Adrenal gland (tissue), 5 donors: ENCODE measurements at regions not wholly inside any gene's neighbourhood (a gene's known extent, or its start where the extent isn't known, plus 50 kb on each side); places are given as distances from the start of the nearest gene placed in this dataset.

ENCODE experiments used
- POLR2A ChIP-seq, 2 donors: fragments of 450-650 bp; IDR thresholded peaks; one replicate each; pipeline ENCODE4 v1.6.1; 2017; ENCODE audit warnings: antibody characterized with exemption in 2 of 2, mild to moderate bottlenecking in 2 of 2, moderate library complexity in 1 of 2
- TF ChIP-seq, protein P1 (sequence below), 6 experiments: fragments of 450-650 bp in 4 of 6; fragments of 200-600 bp in 2 of 6; sonication (generic) in 1 of 6; IDR thresholded peaks; 1 replicate in 5 of 6; 2 replicates in 1 of 6; pipeline versions ENCODE4 v1.5.1 to v1.8.0; 2016 to 2021; ENCODE audit warnings: antibody characterized with exemption in 6 of 6, mild to moderate bottlenecking in 2 of 6, moderate library complexity in 1 of 6
- donor health status: DM: no; HTN: no; CAD: no.

DNA sequence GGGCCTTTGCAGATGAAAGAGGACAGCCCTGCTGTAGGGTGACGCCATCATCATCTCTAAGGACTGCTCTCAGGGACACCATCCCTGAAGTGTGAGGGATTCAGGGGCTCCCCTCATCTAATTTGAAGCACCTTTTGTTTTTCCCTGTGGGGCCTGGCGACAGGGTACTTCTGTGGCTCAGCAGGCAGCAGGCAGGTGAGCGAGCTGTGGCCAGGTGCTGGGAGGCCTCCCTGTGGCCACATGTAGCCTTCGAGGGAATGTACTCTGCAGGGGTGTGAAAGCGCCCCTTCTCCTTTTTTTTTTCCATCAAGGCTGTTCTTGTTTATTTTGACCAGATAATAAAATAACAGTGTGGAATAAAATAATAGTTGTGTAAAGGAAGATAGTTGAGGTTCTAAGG, 118.2 kb upstream of the DPP6 start:
- TF ChIP-seq, protein P1, sequence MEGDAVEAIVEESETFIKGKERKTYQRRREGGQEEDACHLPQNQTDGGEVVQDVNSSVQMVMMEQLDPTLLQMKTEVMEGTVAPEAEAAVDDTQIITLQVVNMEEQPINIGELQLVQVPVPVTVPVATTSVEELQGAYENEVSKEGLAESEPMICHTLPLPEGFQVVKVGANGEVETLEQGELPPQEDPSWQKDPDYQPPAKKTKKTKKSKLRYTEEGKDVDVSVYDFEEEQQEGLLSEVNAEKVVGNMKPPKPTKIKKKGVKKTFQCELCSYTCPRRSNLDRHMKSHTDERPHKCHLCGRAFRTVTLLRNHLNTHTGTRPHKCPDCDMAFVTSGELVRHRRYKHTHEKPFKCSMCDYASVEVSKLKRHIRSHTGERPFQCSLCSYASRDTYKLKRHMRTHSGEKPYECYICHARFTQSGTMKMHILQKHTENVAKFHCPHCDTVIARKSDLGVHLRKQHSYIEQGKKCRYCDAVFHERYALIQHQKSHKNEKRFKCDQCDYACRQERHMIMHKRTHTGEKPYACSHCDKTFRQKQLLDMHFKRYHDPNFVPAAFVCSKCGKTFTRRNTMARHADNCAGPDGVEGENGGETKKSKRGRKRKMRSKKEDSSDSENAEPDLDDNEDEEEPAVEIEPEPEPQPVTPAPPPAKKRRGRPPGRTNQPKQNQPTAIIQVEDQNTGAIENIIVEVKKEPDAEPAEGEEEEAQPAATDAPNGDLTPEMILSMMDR (IDR thresholded peaks at IDR 0.05): no peak
- no peak for TF ChIP-seq POLR2A (IDR thresholded peaks at IDR 0.05)
